GM06990 (cell line): ENCODE measurements at regions not wholly inside any gene's neighbourhood (a gene's known extent, or its start where the extent isn't known, plus 50 kb on each side); places are given as distances from the start of the nearest gene placed in this dataset.

Source experiments
- DNase-seq: peaks from one replicate; pipeline ENCODE4 v3.0.0-alpha.2; 2011; ENCODE audit not compliant: insufficient read length; ENCODE audit errors: extremely low read depth
- H3K27me3 ChIP-seq: replicated peaks from 2 replicates; pipeline ENCODE4 v1.6.0; 2011; ENCODE audit warnings: low read length; ENCODE audit not compliant: control insufficient read depth, insufficient read depth
- H3K36me3 ChIP-seq: 2 replicates; pipeline ENCODE4 v1.5.1; 2011; ENCODE audit warnings: low read length; ENCODE audit not compliant: control insufficient read depth, insufficient read depth
- H3K4me3 ChIP-seq: replicated peaks from 2 replicates; pipeline ENCODE4 v1.5.1; 2011; ENCODE audit warnings: low read depth, mild to moderate bottlenecking, control low read depth, low read length
- TF ChIP-seq, protein P1 (sequence below): IDR thresholded peaks from 2 replicates; pipeline ENCODE4 v1.5.1; 2011; ENCODE audit warnings: low read length, control low read depth, mild to moderate bottlenecking, inconsistent platforms; ENCODE audit not compliant: insufficient read depth, poor library complexity, severe bottlenecking

GRCh38 chr11:109223451-109223850, 198.5 kb upstream of the C11orf87 start:
- no peaks in the 10 kb centered on the region for H3K27me3 ChIP-seq
- DNase-seq: no peak
- no peak overlapping the region for H3K4me3 ChIP-seq
- no peaks in the 10 kb centered on the region for H3K36me3 ChIP-seq
- TF ChIP-seq, protein P1, sequence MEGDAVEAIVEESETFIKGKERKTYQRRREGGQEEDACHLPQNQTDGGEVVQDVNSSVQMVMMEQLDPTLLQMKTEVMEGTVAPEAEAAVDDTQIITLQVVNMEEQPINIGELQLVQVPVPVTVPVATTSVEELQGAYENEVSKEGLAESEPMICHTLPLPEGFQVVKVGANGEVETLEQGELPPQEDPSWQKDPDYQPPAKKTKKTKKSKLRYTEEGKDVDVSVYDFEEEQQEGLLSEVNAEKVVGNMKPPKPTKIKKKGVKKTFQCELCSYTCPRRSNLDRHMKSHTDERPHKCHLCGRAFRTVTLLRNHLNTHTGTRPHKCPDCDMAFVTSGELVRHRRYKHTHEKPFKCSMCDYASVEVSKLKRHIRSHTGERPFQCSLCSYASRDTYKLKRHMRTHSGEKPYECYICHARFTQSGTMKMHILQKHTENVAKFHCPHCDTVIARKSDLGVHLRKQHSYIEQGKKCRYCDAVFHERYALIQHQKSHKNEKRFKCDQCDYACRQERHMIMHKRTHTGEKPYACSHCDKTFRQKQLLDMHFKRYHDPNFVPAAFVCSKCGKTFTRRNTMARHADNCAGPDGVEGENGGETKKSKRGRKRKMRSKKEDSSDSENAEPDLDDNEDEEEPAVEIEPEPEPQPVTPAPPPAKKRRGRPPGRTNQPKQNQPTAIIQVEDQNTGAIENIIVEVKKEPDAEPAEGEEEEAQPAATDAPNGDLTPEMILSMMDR: no peak

GRCh38 chr11:109229682-109230081, 192.3 kb upstream of the C11orf87 start:
- H3K27me3 ChIP-seq: no peaks in the 10 kb centered on the region
- no peaks in the 10 kb centered on the region for H3K36me3 ChIP-seq
- no peak overlapping the region for H3K4me3 ChIP-seq
- TF ChIP-seq, protein P1: no peak
- DNase-seq: no peak

DNA sequence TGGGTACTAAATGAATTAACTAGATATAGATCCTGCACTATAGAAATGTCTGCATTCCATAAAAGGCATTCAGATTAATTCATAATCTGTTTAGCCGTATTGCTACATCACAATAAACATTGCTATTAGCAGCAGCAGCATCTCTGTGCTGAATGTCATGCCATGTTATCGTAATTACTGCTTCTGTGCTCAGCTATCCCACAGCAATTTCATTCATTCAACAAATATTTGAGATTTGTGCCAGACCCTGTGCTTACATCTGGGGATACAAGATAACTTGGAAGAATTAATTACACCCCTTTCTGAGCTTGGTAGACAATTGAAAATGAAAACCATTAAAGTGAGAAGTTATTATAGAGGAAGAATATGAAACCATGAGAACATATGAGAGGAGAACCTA, 185.8 kb upstream of the C11orf87 start:
- no peak overlapping the region for H3K4me3 ChIP-seq
- H3K36me3 ChIP-seq: no peaks in the 10 kb centered on the region
- H3K27me3 ChIP-seq: no peaks in the 10 kb centered on the region
- TF ChIP-seq, protein P1: no peak
- no peak for DNase-seq

- TF ChIP-seq, protein P1: no peak
- no peak for DNase-seq
- no peaks in the 10 kb centered on the region for H3K27me3 ChIP-seq
- no peak overlapping the region for H3K4me3 ChIP-seq
- no peaks in the 10 kb centered on the region for H3K36me3 ChIP-seq
These were observed 185.3 kb upstream of the C11orf87 start for GRCh38 chr11:109236696-109237095.

DNA sequence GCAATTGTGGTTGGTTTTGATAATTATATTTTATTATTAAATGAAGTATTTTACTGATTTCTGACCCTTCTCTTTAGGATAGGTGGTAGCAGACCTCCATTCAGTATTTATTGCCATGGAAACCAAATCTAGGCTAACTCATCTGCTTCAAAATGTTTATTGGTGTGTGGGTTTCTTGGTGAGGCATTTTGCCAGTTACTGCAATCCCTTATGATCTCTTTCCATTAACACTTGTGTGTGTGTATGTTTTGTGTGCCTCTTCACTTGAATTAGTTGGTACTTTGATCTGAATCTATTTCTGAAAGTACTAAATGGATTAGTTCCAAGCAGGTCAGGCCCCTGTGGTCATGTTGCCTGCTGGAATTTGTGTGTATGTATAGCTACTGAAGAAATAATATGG, 184.4 kb upstream of the C11orf87 start:
- DNase-seq: no peak
- H3K4me3 ChIP-seq: no peak overlapping the region
- TF ChIP-seq, protein P1: no peak
- no peaks in the 10 kb centered on the region for H3K27me3 ChIP-seq
- no peaks in the 10 kb centered on the region for H3K36me3 ChIP-seq

GRCh38 chr11:109241988-109242536, 179.9 kb upstream of the C11orf87 start:
- no peaks in the 10 kb centered on the region for H3K36me3 ChIP-seq
- TF ChIP-seq, protein P1: no peak
- DNase-seq: no peak
- H3K4me3 ChIP-seq: no peak overlapping the region
- no peaks in the 10 kb centered on the region for H3K27me3 ChIP-seq
